GM03348 (cell line): ENCODE measurements at regions not wholly inside any gene's neighbourhood (a gene's known extent, or its start where the extent isn't known, plus 50 kb on each side); places are given as distances from the start of the nearest gene placed in this dataset.
"Not testable (repeated sequence)": the region's sequence is repeated elsewhere in the genome, so short reads cannot be mapped to it uniquely, and the experiment has no call there.

ENCODE experiments used
- DNase-seq: peaks from one replicate; pipeline ENCODE4 v3.0.0; 2012; ENCODE audit warnings: low spot score

DNA sequence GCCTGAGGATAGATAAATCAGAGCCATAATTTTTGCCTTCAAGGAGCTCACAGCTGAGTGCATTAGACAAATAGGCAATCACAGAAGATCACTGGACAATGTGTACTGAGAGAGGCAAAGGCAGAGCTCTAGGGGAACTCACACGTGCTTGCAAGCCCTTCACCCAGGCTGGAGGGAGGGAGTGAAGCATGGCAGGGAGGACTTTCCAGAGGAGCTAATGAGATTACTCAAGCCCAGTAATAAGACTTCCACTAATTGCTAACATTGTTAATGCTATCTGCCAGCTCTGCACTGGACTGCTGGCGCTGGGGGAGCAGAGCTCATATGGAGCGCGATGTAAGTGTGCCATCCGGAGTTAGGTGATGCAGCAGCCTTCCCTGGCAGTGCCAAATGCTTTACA is 408.4 kb downstream of the NTRK2 start:
- DNase-seq = no peak

DNA sequence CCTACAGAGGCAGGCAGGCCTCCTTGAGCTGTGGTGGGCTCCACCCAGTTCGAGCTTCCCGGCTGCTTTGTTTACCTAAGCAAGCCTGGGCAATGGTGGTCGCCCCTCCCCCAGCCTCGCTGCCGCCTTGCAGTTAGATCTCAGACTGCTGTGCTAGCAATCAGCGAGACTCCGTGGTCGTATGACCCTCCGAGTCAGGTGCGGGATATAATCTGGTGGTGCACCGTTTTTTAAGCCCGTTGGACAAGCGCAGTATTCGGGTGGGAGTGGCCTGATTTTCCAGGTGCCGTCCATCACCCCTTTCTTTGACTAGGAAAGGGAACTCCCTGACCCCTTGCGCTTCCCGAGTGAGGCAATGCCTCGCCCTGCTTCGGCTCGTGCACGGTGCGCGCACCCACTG is 407.6 kb downstream of the NTRK2 start:
- DNase-seq = not testable (repeated sequence)
